Caco-2 (cell line): ENCODE measurements at regions not wholly inside any gene's neighbourhood (a gene's known extent, or its start where the extent isn't known, plus 50 kb on each side); places are given as distances from the start of the nearest gene placed in this dataset.

ENCODE experiments used
- BruUV-seq: library from RNA; stranded (reverse); fragments of 400-500 nt; replicated peaks from 2 replicates; lab custom pipeline; 2021; lab: Mats Ljungman, UMichigan
- CTCF ChIA-PET: fragments of 300-600 bp; sonication (Branson Sonifier 250); formaldehyde crosslinking; loops from one replicate; lab custom pipeline; 2022; ENCODE audit warnings: antibody characterized with exemption; lab: Charles Lee
- POLR2A ChIA-PET: fragments of 300-600 bp; sonication (Branson Sonifier 250); formaldehyde crosslinking; loops from one replicate; lab custom pipeline; 2022; ENCODE audit warnings: antibody characterized with exemption; lab: Charles Lee
- DNase-seq, 2 experiments: peaks; one replicate each; pipeline versions ENCODE4 v3.0.0 to v3.0.0-alpha.2; 2020 to 2022
- H3K27me3 ChIP-seq: replicated peaks from 2 replicates; pipeline ENCODE4 v1.6.0; 2011; ENCODE audit warnings: low read length; ENCODE audit not compliant: control insufficient read depth, insufficient read depth
- H3K36me3 ChIP-seq: 2 replicates; pipeline ENCODE4 v1.5.1; 2011; ENCODE audit warnings: low read length; ENCODE audit not compliant: control insufficient read depth, insufficient read depth
- H3K4me1 ChIP-seq: fragments of 250-450 bp; sonication (Bioruptor Pico); 2 replicates; pipeline ENCODE4 v1.5.1; 2020; ENCODE audit warnings: mild to moderate bottlenecking
- H3K4me3 ChIP-seq: 2 replicates; pipeline ENCODE4 v1.5.1; 2011; ENCODE audit warnings: low read depth, mild to moderate bottlenecking, control low read depth, low read length
- H3K9me3 ChIP-seq: fragments of 250-450 bp; sonication (Bioruptor Pico); 2 replicates; pipeline ENCODE4 v1.5.1; 2020; ENCODE audit warnings: mild to moderate bottlenecking, moderate library complexity
- H3K27ac Mint-ChIP-seq: one replicate; pipeline ENCODE4 v1.8.0; 2022; ENCODE audit warnings: mixed read lengths; ENCODE audit not compliant: unreplicated experiment
- H3K27me3 Mint-ChIP-seq: one replicate; pipeline ENCODE4 v1.8.0; 2022; ENCODE audit warnings: mixed read lengths; ENCODE audit not compliant: insufficient read depth, unreplicated experiment
- H3K36me3 Mint-ChIP-seq: one replicate; pipeline ENCODE4 v1.8.0; 2022; ENCODE audit warnings: mild to moderate bottlenecking, mixed read lengths; ENCODE audit not compliant: insufficient read depth, unreplicated experiment
- H3K4me1 Mint-ChIP-seq: one replicate; pipeline ENCODE4 v1.8.0; 2022; ENCODE audit warnings: low read depth, mixed read lengths; ENCODE audit not compliant: unreplicated experiment
- H3K4me3 Mint-ChIP-seq: one replicate; pipeline ENCODE4 v1.8.0; 2022; ENCODE audit warnings: mild to moderate bottlenecking, moderate library complexity, mixed read lengths; ENCODE audit not compliant: unreplicated experiment
- H3K9me3 Mint-ChIP-seq: one replicate; pipeline ENCODE4 v1.8.0; 2022; ENCODE audit warnings: mixed read lengths; ENCODE audit not compliant: unreplicated experiment
- CTCF ChIP-seq, 2 experiments: fragments of 200-600 bp in 1 of 2; IDR thresholded peaks; 1 replicate in 1 of 2; 2 replicates in 1 of 2; pipeline versions ENCODE4 v1.5.1 to v1.8.0; 2011 to 2022; ENCODE audit warnings: antibody characterized with exemption in 1 of 2, control low read depth in 1 of 2, inconsistent platforms in 1 of 2, low read depth in 1 of 2, low read length in 1 of 2, mild to moderate bottlenecking in 1 of 2, moderate library complexity in 1 of 2; ENCODE audit not compliant: insufficient read depth in 1 of 2, severe bottlenecking in 1 of 2, unreplicated experiment in 1 of 2
- intact Hi-C: fragments of 100-400 bp; cut with micrococcal nuclease; formaldehyde crosslinking; loops from one replicate; pipeline ENCODE4 v1.10.0; 2022; ENCODE audit not compliant: unreplicated experiment

- no peaks in the 10 kb centered on the region for H3K9me3 ChIP-seq
- peaks cover 47% of the 10 kb centered on the region for H3K4me1 ChIP-seq
- H3K4me3 ChIP-seq: no peak overlapping the region
- intact Hi-C loops: loop anchor here (1.0 to 2.0 kb wide), 4 partner anchors 13 to 62 kb away; no protein-coding TSS in a partner anchor
- no peaks in the 10 kb centered on the region for H3K36me3 Mint-ChIP-seq
- H3K4me3 Mint-ChIP-seq: peak overlapping the region; percentile 21
- no peaks in the 10 kb centered on the region for H3K36me3 ChIP-seq
- H3K9me3 Mint-ChIP-seq: peaks cover 12% of the 10 kb centered on the region
- POLR2A ChIA-PET: no interaction called here
- peak overlapping the region; percentile 91 for H3K27ac Mint-ChIP-seq
- H3K4me1 Mint-ChIP-seq: peaks cover 31% of the 10 kb centered on the region
- DNase-seq: no peak
- no peaks in the 10 kb centered on the region for H3K27me3 Mint-ChIP-seq
- no peaks in the 10 kb centered on the region for H3K27me3 ChIP-seq
- CTCF ChIA-PET: interaction anchor here (0.6 to 1.3 kb wide), 4 partner anchors 58 to 160 kb away, joined by 3 to 5 read pairs (median 4); no protein-coding TSS in a partner anchor
- TF ChIP-seq CTCF (IDR thresholded peaks at IDR 0.05; ENCODE audit: insufficient read depth in 1 of 2, low read depth in 1 of 2, low read length in 1 of 2, severe bottlenecking in 1 of 2, unreplicated experiment in 1 of 2): no peak
- BruUV-seq: no TSS peak
These were observed 188.2 kb downstream of the SKIDA1 start for GRCh38 chr10:21337171-21337792.

GRCh38 chr10:21336476-21337170 lies 188.9 kb downstream of the SKIDA1 start:
- DNase-seq: peak; percentile 90 to 94
- Histone ChIP-seq H3K4me3 (no peak overlapping the region), H3K27me3 (no peaks in the 10 kb centered on the region), H3K4me1 (peaks cover 47% of the 10 kb centered on the region), H3K36me3 (no peaks in the 10 kb centered on the region), H3K9me3 (no peaks in the 10 kb centered on the region)
- peak overlapping the region; percentile 30 for H3K4me3 Mint-ChIP-seq
- peaks cover 12% of the 10 kb centered on the region for H3K9me3 Mint-ChIP-seq
- intact Hi-C loops: loop anchor here (1.0 to 2.0 kb wide), 5 partner anchors 14 to 62 kb away; no protein-coding TSS in a partner anchor
- BruUV-seq: TSS peak; percentile 95
- ChIA-PET POLR2A (interaction anchor here (0.6 kb wide), 1 partner anchor 182 kb away, joined by 9 read pairs; no protein-coding TSS in a partner anchor), CTCF (interaction anchor here (0.6 to 1.3 kb wide), 5 partner anchors 15 to 454 kb away, joined by 3 to 5 read pairs (median 3); no protein-coding TSS in a partner anchor)
- no peaks in the 10 kb centered on the region for H3K36me3 Mint-ChIP-seq
- H3K4me1 Mint-ChIP-seq: peaks cover 31% of the 10 kb centered on the region
- peak; percentile 11 to 19 for TF ChIP-seq CTCF (IDR thresholded peaks at IDR 0.05; ENCODE audit: insufficient read depth in 1 of 2, low read depth in 1 of 2, low read length in 1 of 2, severe bottlenecking in 1 of 2, unreplicated experiment in 1 of 2)
- H3K27me3 Mint-ChIP-seq: no peaks in the 10 kb centered on the region
- H3K27ac Mint-ChIP-seq: peak overlapping the region; percentile 91

- ChIA-PET POLR2A (no interaction called here), CTCF (no interaction called here)
- no peak for TF ChIP-seq CTCF (IDR thresholded peaks at IDR 0.05; ENCODE audit: insufficient read depth in 1 of 2, low read depth in 1 of 2, low read length in 1 of 2, severe bottlenecking in 1 of 2, unreplicated experiment in 1 of 2)
- Mint-ChIP-seq H3K4me1 (peaks cover 28% of the 10 kb centered on the region), H3K4me3 (no peak overlapping the region), H3K27me3 (no peaks in the 10 kb centered on the region), H3K36me3 (no peaks in the 10 kb centered on the region), H3K27ac (peak overlapping the region; percentile 91), H3K9me3 (peaks cover 12% of the 10 kb centered on the region)
- Histone ChIP-seq H3K9me3 (no peaks in the 10 kb centered on the region), H3K36me3 (no peaks in the 10 kb centered on the region), H3K4me3 (no peak overlapping the region), H3K27me3 (no peaks in the 10 kb centered on the region), H3K4me1 (peaks cover 46% of the 10 kb centered on the region)
- BruUV-seq: no TSS peak
- intact Hi-C loops: loop anchor here (1.0 kb wide), 1 partner anchor 42 kb away; no protein-coding TSS in a partner anchor
- DNase-seq: peak; percentile 66 to 77
These were observed 190.4 kb downstream of the SKIDA1 start for GRCh38 chr10:21334891-21335696.
